Activated naive CD8-positive, alpha-beta T cell treated with anti-CD3 and anti-CD28 coated beads, Interleukin-2, amount 10 ng/mL, durations not matched to agents 7 days and 5 days (primary cell): ENCODE measurements at regions not wholly inside any gene's neighbourhood (a gene's known extent, or its start where the extent isn't known, plus 50 kb on each side); places are given as distances from the start of the nearest gene placed in this dataset.
"Not testable (repeated sequence)": the region's sequence is repeated elsewhere in the genome, so short reads cannot be mapped to it uniquely, and the experiment has no call there.

Source experiments
- ATAC-seq: fragments of 150-1000 bp; cut with Tn5 transposase; one replicate; pipeline ENCODE4 v1.10.0; 2021; ENCODE audit warnings: low read depth, moderate library complexity
- POLR2A ChIA-PET: fragments of 350-600 bp; sonication (Branson Sonifier 250); formaldehyde crosslinking; loops from one replicate; lab custom pipeline; 2021; ENCODE audit warnings: antibody characterized with exemption; lab: Charles Lee
- DNase-seq: peaks from one replicate; pipeline ENCODE4 v3.0.0; 2021
- H3K27ac Mint-ChIP-seq: one replicate; pipeline ENCODE4 v1.8.0; 2022; ENCODE audit warnings: mild to moderate bottlenecking, mixed read lengths
- H3K27me3 Mint-ChIP-seq: one replicate; pipeline ENCODE4 v1.8.0; 2022; ENCODE audit warnings: mild to moderate bottlenecking, moderate library complexity, mixed read lengths
- H3K36me3 Mint-ChIP-seq: one replicate; pipeline ENCODE4 v1.8.0; 2021; ENCODE audit warnings: mild to moderate bottlenecking, mixed read lengths
- H3K4me1 Mint-ChIP-seq: one replicate; pipeline ENCODE4 v1.8.0; 2021; ENCODE audit warnings: mixed read lengths
- H3K4me3 Mint-ChIP-seq: one replicate; pipeline ENCODE4 v1.8.0; 2022; ENCODE audit warnings: mild to moderate bottlenecking, moderate library complexity, mixed read lengths
- H3K9me3 Mint-ChIP-seq: one replicate; pipeline ENCODE4 v1.8.0; 2021; ENCODE audit warnings: mixed read lengths

DNA sequence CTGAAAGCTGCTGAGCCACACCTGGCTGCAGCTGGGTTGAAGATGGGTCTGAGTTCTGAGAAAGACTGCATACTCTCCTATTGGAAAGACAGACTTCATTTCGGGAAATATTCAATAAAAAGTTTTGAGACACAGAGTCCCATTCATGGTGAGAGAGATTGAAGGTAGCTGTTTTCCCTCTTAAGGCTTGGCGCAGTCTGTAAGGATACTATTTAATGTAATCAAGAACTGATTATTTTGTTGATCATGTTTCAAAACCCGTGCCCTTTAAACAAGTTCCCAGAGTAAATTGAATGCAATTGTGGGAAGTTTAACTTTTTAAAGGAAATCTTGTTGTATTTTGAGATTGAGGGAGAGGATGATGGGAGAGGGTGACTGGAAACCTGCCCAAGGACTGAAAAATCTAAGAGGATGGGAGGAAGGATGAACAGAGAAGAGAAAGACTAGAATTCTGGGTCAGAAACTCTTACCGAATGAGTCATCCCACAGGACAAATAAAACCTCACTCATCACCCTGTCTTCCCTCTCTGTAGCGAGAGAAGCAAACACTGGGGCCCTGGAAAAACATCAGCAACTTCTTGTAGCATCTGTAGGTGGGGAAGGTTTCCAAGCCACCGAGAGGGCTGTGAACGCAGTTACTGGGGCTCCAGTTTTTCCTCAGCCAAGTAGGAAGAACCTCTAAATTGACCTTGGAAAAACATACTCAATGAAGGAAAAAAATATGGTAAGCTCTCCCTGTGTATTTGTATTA lies 193.2 kb upstream of the TPRG1 start:
- H3K27me3 Mint-ChIP-seq = peaks cover 5% of the 10 kb centered on the region
- H3K27ac Mint-ChIP-seq = no peak overlapping the region
- DNase-seq (no peak), ATAC-seq (no peak)
- POLR2A ChIA-PET = no interaction called here
- H3K4me1 Mint-ChIP-seq = peaks cover 13% of the 10 kb centered on the region
- no peaks in the 10 kb centered on the region for H3K36me3 Mint-ChIP-seq
- no peaks in the 10 kb centered on the region for H3K9me3 Mint-ChIP-seq
- H3K4me3 Mint-ChIP-seq = no peak overlapping the region

DNA sequence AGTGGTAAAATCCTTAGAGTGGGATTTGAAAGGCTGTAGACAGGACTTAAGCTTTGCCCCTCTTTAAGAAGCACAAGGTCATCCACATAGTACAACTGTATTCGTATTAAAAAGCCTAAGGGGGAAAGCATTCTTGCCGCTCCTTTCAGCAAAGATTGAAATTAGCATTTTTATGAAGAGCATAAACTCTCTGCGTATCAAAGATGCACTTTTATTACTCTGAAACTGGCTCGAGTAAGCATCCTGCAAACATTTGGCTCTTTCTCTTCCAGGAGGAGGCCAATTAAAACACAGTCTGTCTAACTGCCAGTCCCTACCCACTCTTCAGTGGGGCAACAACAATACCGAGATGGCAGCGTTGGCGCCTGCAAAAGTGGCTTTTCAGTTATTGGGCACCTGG lies 192.5 kb upstream of the TPRG1 start:
- no peak for ATAC-seq
- H3K27ac Mint-ChIP-seq = no peak overlapping the region
- H3K36me3 Mint-ChIP-seq = no peaks in the 10 kb centered on the region
- no peaks in the 10 kb centered on the region for H3K9me3 Mint-ChIP-seq
- POLR2A ChIA-PET = no interaction called here
- H3K4me3 Mint-ChIP-seq = no peak overlapping the region
- peaks cover 12% of the 10 kb centered on the region for H3K4me1 Mint-ChIP-seq
- DNase-seq = no peak
- H3K27me3 Mint-ChIP-seq = peaks cover 5% of the 10 kb centered on the region

DNA sequence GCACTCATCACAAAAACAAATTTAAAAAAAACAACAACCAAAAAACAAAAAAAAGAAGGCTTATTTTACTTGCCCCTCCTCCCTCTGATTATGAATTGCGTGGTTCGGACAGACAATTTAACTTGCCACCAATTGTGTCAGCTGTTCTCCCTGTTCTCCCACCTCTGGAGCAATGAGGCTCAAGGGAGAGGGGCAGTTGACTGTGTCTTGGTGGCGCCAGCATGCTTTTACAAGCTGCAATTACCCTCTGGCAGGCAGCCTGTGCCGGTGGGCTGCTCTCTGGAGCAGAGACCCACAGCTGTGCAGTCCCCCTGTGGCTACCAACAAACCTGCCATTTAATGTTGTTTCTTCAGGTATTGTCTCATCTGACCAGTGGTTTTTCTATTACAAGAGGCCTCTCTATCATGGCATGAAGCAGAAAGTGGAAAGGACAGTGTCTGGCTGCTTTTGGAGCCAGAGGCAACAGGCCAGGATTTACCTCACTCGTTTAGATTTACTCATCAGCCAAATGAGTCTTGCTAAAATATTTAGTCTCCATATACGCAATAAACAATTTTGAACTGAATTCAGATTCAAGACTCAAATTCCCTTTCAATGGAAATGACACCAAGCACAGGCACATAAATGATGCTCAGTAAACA lies 192.0 kb upstream of the TPRG1 start:
- no peaks in the 10 kb centered on the region for H3K36me3 Mint-ChIP-seq
- ATAC-seq (no peak), DNase-seq (no peak)
- no peak overlapping the region for H3K27ac Mint-ChIP-seq
- no peak overlapping the region for H3K4me3 Mint-ChIP-seq
- H3K27me3 Mint-ChIP-seq = peaks cover 5% of the 10 kb centered on the region
- POLR2A ChIA-PET = no interaction called here
- H3K4me1 Mint-ChIP-seq = peaks cover 9% of the 10 kb centered on the region
- H3K9me3 Mint-ChIP-seq = no peaks in the 10 kb centered on the region

DNA sequence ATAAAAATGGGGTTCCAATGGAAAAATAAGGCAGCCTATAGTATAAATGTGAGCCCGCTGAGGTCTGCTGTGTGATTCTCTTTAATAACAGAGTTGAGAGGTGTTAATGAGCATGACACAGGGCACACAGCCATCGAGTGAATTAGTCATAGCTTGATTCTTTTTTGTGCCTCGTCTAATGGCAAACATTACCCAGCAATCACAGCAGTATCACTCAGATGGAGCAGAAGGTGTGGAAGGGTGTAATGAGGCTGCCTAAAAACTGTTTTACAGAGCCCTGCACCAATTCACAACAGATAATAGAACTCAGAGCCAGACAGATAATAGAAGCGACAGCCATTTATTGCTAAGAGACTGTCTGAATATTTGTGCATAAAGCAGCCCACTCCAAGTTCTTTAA lies 178.6 kb upstream of the TPRG1 start:
- POLR2A ChIA-PET = no interaction called here
- no peak for DNase-seq

DNA sequence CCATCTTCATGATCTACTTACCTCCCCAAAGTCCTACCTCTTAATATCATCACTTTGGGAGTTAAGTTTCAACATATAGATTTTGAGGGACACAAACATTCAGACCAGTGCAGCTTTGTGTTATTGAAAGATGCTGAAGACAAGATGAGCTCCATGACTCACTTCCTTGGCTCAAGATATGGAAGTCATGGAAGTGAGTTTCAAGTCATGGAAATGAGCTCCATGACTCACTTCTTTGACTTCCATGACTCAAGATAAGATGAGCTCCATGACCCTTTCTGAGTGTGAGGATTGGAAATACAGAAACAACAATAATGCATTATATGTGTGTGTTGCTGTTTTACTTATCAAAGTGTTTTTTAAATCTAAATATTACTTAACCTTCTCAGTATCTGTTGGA lies 170.2 kb upstream of the TPRG1 start:
- Mint-ChIP-seq H3K27me3 (no peaks in the 10 kb centered on the region), H3K27ac (no peak overlapping the region), H3K9me3 (no peaks in the 10 kb centered on the region), H3K4me1 (no peaks in the 10 kb centered on the region), H3K36me3 (no peaks in the 10 kb centered on the region), H3K4me3 (no peak overlapping the region)
- ATAC-seq (no peak), DNase-seq (no peak)
- POLR2A ChIA-PET = no interaction called here

More for the DNA sequence above, 178.6 kb upstream of the TPRG1 start:
- no peak overlapping the region for H3K27ac Mint-ChIP-seq
- H3K9me3 Mint-ChIP-seq = peaks cover 2% of the 10 kb centered on the region
- ATAC-seq = no peak
- H3K27me3 Mint-ChIP-seq = peaks cover 23% of the 10 kb centered on the region
- no peak overlapping the region for H3K4me3 Mint-ChIP-seq
- peaks cover 3% of the 10 kb centered on the region for H3K36me3 Mint-ChIP-seq
- H3K4me1 Mint-ChIP-seq = peaks cover 2% of the 10 kb centered on the region

DNA sequence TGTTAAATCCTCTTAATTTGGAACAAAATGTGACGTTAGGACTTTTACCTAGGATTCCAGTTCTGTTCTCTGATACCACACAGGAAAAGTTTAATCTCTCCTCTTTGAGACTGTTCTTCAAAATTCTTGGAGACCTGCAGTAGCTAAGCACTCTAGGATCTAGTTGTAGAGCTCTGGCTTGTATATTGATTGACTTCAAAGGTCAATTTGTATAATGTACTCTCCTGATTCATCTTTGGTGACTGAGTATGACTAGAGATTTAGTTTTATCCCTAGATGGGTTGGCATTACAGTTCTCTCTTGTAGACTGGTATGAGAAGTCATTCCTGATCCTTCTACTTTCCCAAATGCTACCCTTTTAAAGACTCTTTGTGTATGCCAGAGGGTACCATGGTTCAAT lies 168.4 kb upstream of the TPRG1 start:
- no peak overlapping the region for H3K27ac Mint-ChIP-seq
- no peak for ATAC-seq
- no peak for DNase-seq
- no peaks in the 10 kb centered on the region for H3K27me3 Mint-ChIP-seq
- peaks cover 1% of the 10 kb centered on the region for H3K9me3 Mint-ChIP-seq
- POLR2A ChIA-PET = no interaction called here
- no peaks in the 10 kb centered on the region for H3K36me3 Mint-ChIP-seq
- H3K4me3 Mint-ChIP-seq = no peak overlapping the region
- no peaks in the 10 kb centered on the region for H3K4me1 Mint-ChIP-seq

DNA sequence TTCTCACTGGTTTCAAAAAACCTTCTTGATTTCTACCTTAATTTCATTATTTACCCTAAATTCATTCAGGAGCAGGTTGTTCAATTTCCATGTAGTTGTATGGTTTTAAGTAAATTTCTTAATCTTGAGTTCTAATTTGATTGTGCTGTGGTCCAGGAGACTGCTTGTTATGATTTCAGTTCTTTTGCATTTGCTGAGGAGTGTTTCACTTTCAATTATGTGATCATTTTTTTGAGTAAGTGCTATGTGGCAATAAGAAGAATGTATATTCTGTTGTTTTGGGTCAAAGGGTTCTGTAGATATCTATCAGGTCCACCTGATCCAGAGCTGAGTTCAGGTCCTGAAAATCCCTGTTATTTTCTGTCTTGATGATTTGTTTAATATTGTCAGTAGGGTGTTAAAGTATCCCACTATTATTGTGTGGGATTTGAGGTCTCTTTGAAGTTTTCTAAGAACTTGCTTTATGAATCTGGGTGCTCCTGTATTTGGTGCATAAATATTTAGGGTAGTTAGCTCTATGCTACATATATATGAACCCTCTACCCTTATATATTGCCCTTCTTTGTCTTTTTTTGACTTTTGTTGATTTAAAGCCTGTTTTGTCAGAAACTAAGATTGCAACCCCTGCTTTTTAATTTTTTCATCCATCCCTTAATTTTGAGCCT lies 158.4 kb upstream of the TPRG1 start:
- no peak for ATAC-seq
- peak overlapping the region; percentile 38 for H3K4me3 Mint-ChIP-seq
- DNase-seq = no peak
- no peak overlapping the region for H3K27ac Mint-ChIP-seq
- POLR2A ChIA-PET = no interaction called here
- H3K27me3 Mint-ChIP-seq = peaks cover 2% of the 10 kb centered on the region
- peaks cover 28% of the 10 kb centered on the region for H3K9me3 Mint-ChIP-seq
- peaks cover 28% of the 10 kb centered on the region for H3K36me3 Mint-ChIP-seq
- peaks cover 18% of the 10 kb centered on the region for H3K4me1 Mint-ChIP-seq

DNA sequence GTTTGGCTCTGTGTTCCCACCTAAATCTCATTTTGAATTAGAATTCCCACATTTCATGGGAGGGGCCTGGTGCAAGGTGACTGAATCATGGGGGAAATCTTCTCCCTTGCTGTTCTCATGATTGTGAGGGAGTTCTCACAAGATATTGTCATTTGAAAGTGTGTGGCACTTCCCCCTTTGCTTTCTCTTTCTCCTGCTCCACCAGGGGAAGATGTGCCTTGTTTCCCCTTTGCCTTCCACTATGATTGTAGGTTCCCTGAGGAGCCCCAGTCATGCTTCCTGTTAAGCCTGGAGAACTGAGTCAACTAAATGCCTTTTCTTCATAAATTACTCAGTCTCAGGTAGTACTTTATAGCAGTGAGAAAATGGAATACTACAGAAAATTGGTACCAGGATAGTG lies 157.2 kb upstream of the TPRG1 start:
- ATAC-seq (no peak), DNase-seq (no peak)
- H3K4me1 Mint-ChIP-seq = peaks cover 18% of the 10 kb centered on the region
- H3K27ac Mint-ChIP-seq = no peak overlapping the region
- H3K36me3 Mint-ChIP-seq = peaks cover 28% of the 10 kb centered on the region
- peaks cover 2% of the 10 kb centered on the region for H3K27me3 Mint-ChIP-seq
- POLR2A ChIA-PET = no interaction called here
- peaks cover 26% of the 10 kb centered on the region for H3K9me3 Mint-ChIP-seq
- no peak overlapping the region for H3K4me3 Mint-ChIP-seq

DNA sequence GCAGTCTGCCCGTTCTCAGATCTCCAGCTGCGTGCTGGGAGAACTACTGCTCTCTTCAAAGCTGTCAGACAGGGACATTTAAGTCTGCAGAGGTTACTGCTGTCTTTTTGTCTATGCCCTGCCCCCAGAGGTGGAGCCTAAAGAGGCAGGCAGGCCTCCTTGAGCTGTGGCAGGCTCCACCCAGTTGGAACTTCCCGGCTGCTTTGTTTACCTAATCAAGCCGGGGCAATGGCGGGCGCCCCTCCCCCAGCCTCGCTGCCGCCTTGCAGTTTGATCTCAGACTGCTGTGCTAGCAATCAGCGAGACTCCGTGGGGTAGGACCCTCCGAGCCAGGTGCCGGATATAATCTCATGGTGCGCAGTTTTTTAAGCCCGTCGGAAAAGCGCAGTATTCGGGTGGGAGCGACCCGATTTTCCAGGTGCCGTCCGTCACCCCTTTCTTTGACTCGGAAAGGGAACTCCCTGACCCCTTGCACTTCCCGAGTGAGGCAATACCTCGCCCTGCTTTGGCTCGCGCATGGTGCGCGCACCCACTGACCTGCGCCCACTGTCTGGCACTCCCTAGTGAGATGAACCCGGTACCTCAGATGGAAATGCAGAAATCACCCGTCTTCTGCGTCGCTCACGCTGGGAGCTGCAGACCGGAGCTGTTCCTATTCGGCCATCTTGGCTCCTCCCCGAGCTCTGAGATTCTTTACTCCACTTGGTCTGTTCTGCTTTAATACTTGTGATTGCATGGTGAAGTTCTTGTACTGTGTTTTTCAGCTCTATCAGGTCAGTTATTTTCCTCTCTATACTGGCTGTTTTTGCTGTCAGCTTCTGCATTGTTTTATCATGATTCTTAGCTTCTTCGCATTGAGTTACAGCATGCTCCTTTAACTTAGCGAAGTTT lies 148.9 kb upstream of the TPRG1 start:
- H3K27ac Mint-ChIP-seq, H3K9me3 Mint-ChIP-seq, H3K4me3 Mint-ChIP-seq, POLR2A ChIA-PET, ATAC-seq, DNase-seq, H3K4me1 Mint-ChIP-seq, H3K27me3 Mint-ChIP-seq, H3K36me3 Mint-ChIP-seq: not testable (repeated sequence)

DNA sequence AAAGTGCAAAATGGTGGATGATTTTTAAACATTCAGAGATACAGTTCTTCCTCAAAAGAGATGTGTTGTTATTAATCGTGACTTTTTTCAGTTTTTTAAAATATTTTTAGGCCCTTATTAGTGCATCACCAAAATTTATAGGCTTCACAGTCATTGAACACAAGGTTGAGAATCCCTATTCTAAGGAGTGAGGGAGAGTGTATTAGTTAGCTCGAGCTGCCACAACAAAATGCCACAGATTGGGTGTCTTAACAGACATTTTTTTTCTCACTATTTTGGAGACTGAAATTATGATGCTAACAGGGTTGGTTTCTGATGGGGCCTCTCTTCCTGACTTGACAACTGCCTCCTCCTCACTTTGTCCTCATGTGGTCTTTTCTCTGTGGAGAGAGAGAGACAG lies 145.9 kb upstream of the TPRG1 start:
- peaks cover 4% of the 10 kb centered on the region for H3K9me3 Mint-ChIP-seq
- H3K27ac Mint-ChIP-seq = no peak overlapping the region
- H3K27me3 Mint-ChIP-seq = no peaks in the 10 kb centered on the region
- ATAC-seq = no peak
- POLR2A ChIA-PET = no interaction called here
- H3K36me3 Mint-ChIP-seq = no peaks in the 10 kb centered on the region
- DNase-seq = no peak
- H3K4me1 Mint-ChIP-seq = no peaks in the 10 kb centered on the region
- H3K4me3 Mint-ChIP-seq = no peak overlapping the region

DNA sequence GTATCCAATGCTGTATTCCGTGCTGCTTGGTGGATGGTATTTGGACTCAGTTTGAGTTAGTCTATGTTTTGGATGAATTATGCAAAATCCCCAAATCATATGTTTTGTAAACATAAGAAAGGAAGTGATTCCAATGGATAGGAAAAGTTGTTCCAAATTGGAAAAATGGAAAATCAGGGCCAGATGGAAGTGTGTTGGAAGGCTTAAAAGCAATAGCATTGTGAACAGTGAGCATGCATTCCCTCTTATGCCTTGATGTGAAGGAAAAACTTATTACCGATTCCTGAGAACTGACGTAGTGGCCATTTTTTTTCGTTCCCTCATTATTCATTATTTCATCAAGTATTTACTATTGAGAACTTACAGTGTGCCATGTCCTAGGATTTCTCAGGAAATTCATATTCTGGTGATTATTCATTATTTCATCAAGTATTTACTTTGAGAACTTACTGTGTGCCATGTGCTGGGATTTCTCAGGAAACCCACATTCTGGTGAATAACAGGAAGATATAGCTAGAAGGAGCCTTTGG lies 144.1 kb upstream of the TPRG1 start:
- Mint-ChIP-seq H3K27me3 (no peaks in the 10 kb centered on the region), H3K4me3 (no peak overlapping the region), H3K9me3 (peaks cover 4% of the 10 kb centered on the region), H3K27ac (no peak overlapping the region), H3K36me3 (no peaks in the 10 kb centered on the region), H3K4me1 (no peaks in the 10 kb centered on the region)
- ATAC-seq = no peak
- DNase-seq = no peak
- POLR2A ChIA-PET = no interaction called here

DNA sequence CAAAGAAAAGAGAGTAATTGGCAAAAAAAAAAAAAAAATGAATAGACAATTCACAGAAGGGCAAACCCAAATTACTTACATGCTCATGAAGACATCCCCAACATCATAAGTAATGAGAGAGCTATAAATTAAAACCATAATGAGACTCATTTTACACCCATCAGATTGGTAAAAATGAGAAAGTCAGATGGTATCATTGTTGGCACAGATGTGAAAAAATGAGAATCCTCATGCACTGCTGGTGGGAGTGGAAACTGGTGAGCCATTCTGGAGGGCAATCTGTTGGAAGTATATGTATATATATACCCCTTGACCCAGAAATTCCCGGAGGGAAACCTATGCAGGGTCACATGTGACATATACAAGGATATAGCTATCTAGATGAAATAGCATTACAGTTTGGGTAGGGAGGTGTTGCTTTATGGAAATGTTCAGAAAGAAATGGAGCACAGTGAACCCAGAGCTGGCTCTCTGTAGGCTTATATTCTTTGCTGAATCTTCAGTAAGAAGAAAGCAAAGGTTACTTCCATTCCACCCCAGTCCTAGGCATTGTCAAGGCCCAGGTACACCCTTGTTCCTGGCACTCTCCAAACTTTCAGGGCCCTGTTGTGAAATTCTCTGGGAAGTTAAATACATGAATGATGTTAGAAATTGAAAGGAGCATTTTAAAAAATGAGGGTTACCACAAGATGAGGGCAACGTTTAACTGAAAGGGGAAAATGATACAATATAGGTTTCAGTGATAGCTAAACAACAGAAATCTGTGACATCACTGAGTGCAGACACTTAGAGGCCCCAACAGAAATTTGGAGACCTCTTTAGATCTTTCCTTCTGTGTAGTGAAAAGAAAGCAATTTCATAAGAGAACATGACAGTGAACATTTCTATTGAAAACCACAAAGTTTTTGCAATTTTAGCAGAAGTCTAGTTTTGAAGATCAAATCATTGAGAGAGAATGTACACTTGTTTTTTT lies 132.7 kb upstream of the TPRG1 start:
- H3K36me3 Mint-ChIP-seq = no peaks in the 10 kb centered on the region
- peak; percentile 67 for ATAC-seq
- peaks cover 31% of the 10 kb centered on the region for H3K4me1 Mint-ChIP-seq
- H3K9me3 Mint-ChIP-seq = peaks cover 3% of the 10 kb centered on the region
- POLR2A ChIA-PET = interaction anchor here (0.6 to 0.8 kb wide), 2 partner anchors 47 to 1299 kb away, joined by 3 to 4 read pairs; no protein-coding TSS in a partner anchor
- peak overlapping the region; percentile 71 for H3K27ac Mint-ChIP-seq
- peak overlapping the region; percentile 22 for H3K4me3 Mint-ChIP-seq
- DNase-seq = no peak
- H3K27me3 Mint-ChIP-seq = no peaks in the 10 kb centered on the region
